ENCODE measurements at regions not wholly inside any gene's neighbourhood (a gene's known extent, or its start where the extent isn't known, plus 50 kb on each side); places are given as distances from the start of the nearest gene placed in this dataset.

DNA sequence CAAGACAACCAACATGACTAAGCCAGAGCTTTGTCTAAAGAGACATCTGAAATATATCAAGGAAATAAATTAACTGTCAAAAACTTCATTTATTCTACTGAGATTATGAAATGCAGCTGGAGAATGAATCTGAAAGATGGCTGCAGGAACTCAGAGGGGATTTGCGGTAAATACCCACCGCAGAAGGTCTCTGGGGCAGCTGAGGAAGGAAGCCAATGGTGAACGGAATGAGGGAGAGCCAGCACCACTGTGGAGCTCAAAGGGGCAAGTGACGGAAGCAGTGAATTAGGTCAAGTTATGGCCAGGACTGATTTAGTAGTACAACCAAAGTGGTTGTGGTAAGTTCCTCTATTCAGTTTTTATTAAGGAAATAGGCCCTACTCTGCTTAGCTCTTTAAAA, 215.3 kb upstream of the GLI3 start:
- no peak for DNase-seq (ENCODE audit: low read depth in 2 of 2)

GRCh38 chr7:42449431-42449830, 212.4 kb upstream of the GLI3 start:
- no peak for DNase-seq (ENCODE audit: low read depth in 2 of 2)

- DNase-seq (ENCODE audit: low read depth in 2 of 2) = no peak
Observed at GRCh38 chr7:42448901-42449300, 211.9 kb upstream of the GLI3 start.

DNA sequence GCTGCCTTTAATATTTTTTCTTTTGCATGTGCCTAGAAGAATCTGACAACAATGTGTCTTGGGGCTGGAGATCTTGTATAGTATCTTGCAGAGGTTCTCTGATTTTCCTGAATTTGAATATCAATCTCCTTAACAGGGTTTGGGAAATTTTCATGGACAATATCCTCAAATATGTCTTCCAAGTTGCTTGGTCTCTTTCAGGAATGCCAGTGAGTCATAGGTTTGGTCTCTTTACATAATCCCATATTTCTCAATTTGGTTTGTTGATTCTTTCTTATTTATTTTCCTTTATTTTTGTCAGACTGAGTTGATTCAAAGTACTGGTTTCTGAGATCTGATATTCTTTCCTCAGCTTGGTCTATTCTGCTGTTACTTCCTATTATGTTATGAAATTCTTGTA, 208.7 kb upstream of the GLI3 start:
- DNase-seq (ENCODE audit: low read depth in 2 of 2) = no peak

GRCh38 chr7:42440951-42441350, 203.9 kb upstream of the GLI3 start:
- DNase-seq (ENCODE audit: low read depth in 2 of 2) = no peak

- no peak for DNase-seq (ENCODE audit: low read depth in 2 of 2)
Observed at GRCh38 chr7:42432644-42433043, 195.6 kb upstream of the GLI3 start.

DNA sequence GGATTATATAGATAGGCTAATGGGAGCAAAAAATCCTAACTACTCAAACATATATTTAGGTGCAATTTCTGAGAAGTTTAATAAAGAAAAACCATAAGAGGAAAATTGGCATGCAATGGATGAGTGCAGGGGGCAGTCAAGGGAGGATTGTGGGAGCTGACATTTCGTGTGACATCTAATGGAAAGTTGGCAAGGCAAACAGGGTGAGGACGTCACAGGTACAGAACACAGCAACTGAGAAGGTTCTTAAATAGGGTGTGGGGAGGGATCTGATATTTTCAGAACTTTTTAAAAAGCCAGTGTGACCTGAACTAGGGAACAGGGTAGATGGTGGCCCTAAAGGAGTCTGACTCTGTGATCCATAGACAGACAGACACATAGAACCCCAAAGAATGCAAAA, 194.9 kb upstream of the GLI3 start:
- DNase-seq (ENCODE audit: low read depth in 2 of 2) = no peak

DNA sequence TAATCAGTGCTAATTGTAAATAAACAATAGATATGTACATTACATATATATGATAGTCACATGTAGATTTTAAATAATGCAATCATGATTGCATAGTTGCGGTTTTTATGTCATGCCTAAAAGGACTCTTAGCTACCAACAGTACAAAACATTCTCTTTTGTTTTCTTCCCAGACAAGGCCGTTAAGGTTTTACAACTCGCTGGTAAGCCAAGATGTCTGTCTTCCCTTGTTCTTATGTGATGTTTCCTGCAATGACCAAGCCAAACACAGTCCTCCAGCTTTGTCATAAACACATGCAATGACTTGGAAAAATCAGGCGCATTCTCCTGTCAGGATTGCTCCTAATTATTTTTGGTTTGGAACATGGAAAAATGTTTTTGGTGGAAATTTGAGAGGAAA, 192.3 kb upstream of the GLI3 start:
- DNase-seq (ENCODE audit: low read depth in 2 of 2) = no peak

GRCh38 chr7:42426163-42426562, 189.2 kb upstream of the GLI3 start:
- DNase-seq (ENCODE audit: low read depth in 2 of 2) = no peak

GRCh38 chr7:42414941-42415505, 178.0 kb upstream of the GLI3 start:
- no peak for DNase-seq (ENCODE audit: low read depth in 2 of 2)

DNA sequence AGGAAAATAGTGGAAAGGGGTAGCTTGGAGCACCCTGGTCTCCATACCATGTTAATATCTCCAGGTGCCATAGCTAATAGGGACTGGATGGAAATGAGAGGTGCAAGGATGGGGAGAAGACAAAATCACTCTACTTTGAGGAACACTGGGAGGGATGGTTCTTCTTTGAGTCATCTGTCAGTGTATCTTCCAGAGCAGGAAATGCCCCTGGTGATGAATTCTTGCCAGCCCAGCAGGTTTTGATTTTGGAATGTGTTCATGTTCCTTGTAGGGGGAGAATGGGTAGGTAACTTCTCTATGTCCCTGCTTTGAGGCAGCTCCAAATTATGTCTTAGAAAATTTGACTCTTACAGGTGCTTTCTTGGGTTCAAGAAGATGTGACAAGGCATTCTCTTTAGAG, 177.0 kb upstream of the GLI3 start:
- no peak for DNase-seq (ENCODE audit: low read depth in 2 of 2)

DNA sequence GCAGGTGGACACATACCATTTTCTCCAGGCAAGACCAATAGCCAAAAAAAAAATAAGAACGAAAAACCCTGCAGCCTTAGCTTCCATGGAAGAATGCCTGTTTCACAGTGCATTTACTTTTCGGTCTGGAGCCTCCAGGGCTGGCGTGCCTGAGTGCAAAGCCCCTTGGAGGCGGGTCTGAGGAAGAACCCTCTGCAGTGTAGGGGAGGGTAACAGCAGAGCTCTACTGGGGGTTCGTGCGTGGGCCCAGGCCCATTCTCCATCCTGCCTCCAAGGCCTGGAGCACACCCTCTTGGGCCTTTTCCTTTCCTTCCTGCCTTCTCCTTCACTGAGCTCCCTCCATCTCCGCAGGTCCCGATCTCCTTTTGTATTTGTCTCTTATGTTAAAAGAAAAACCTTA, 172.3 kb upstream of the GLI3 start:
- no peak for DNase-seq (ENCODE audit: low read depth in 2 of 2)

DNA sequence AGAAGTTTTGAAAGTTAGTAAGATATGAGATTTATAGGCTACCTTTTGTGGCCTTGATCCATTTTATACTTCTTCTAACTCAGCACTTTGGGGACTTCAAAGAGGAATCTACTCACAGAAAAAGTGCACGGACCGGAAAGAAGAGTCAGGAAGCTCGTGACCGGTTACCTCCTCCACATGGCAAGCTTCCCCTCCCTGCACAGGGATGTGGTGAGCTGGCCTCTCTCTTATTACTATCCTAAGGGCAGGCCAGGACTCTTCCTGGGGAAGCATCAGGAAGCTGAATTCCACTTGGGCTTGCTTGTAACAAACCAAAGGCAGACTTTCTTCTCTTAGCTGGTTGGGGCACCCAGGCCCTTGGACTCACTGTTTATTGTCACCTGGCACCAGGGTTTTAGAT, 170.8 kb upstream of the GLI3 start:
- DNase-seq (ENCODE audit: low read depth in 2 of 2) = no peak

- no peak for DNase-seq (ENCODE audit: low read depth in 2 of 2)
Observed at GRCh38 chr7:42407021-42407710, 170.2 kb upstream of the GLI3 start.

- no peak for DNase-seq (ENCODE audit: low read depth in 2 of 2)
Observed at GRCh38 chr7:42406358-42406757, 169.3 kb upstream of the GLI3 start.

GRCh38 chr7:42405782-42406181, 168.8 kb upstream of the GLI3 start:
- DNase-seq (ENCODE audit: low read depth in 2 of 2) = no peak

GRCh38 chr7:42403831-42404230, 166.8 kb upstream of the GLI3 start:
- no peak for DNase-seq (ENCODE audit: low read depth in 2 of 2)

DNA sequence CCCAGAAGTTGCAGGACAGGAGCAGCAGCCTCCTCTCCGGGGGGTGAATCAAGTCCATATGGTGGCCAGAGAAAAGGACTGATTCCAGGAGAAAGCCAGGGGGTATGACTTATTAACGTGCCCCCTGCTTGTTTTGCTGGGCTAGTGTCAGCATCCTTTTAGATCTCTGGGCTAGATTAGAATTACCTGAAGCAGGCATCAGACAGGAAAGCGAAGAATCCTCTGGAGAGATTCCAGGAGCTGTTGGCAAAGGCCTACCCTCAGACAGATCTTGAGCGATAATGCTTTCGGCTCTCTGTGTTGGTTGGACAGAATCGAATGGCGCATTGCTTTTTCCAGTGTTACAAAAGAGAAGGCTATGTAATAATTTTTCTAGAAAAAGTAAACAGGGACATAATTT, 164.0 kb upstream of the GLI3 start:
- no peak for DNase-seq (ENCODE audit: low read depth in 2 of 2)

GRCh38 chr7:42400211-42400772, 163.3 kb upstream of the GLI3 start:
- DNase-seq (ENCODE audit: low read depth in 2 of 2) = no peak

- DNase-seq (ENCODE audit: low read depth in 2 of 2) = no peak
Observed at GRCh38 chr7:42395607-42396006, 158.6 kb upstream of the GLI3 start.

GRCh38 chr7:42392826-42393225, 155.8 kb upstream of the GLI3 start:
- DNase-seq (ENCODE audit: low read depth in 2 of 2) = no peak

GRCh38 chr7:42389697-42390096, 152.7 kb upstream of the GLI3 start:
- no peak for DNase-seq (ENCODE audit: low read depth in 2 of 2)

DNA sequence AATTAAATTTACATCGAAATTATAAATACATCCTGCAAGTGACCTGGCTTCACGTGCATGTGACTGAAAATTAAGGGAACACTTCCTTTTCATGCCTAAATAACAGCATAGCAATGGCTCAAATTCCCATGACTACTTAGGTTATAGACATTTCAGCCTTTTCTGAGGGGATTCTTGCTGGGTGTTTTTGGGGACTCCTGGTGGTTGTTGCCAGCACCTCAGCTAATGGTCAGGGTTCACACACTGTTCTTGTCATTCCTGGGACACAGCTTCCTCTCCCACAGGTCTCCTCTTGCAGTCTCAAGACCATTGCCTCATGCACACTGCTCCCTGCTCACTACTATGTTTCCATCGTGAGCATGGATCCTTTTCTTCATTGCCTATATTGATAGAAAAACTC, 148.9 kb upstream of the GLI3 start:
- DNase-seq (ENCODE audit: low read depth in 2 of 2) = no peak

- no peak for DNase-seq (ENCODE audit: low read depth in 2 of 2)
Observed at GRCh38 chr7:42381161-42381560, 144.2 kb upstream of the GLI3 start.

Measured in stimulated activated CD4-positive, alpha-beta T cell treated with anti-CD3 and anti-CD28 coated beads, Interleukin-1b, Interleukin-23, amount 100 ng/mL, for 4 hours (primary cell).